ENCODE measurements at regions not wholly inside any gene's neighbourhood (a gene's known extent, or its start where the extent isn't known, plus 50 kb on each side); places are given as distances from the start of the nearest gene placed in this dataset.
"Not testable (repeated sequence)": the region's sequence is repeated elsewhere in the genome, so short reads cannot be mapped to it uniquely, and the experiment has no call there.

GRCh38 chr2:67612576-67613042 lies 215.5 kb downstream of the ETAA1 start:
- DNase-seq: no peak
- no peak overlapping the region for H3K4me3 Mint-ChIP-seq
- H3K4me1 Mint-ChIP-seq: no peaks in the 10 kb centered on the region
- no peaks in the 10 kb centered on the region for H3K9me3 Mint-ChIP-seq
- H3K27me3 Mint-ChIP-seq: peaks cover 4% of the 10 kb centered on the region
- H3K27ac Mint-ChIP-seq: no peak overlapping the region
- H3K36me3 Mint-ChIP-seq: no peaks in the 10 kb centered on the region

- Mint-ChIP-seq H3K27me3 (peaks cover 4% of the 10 kb centered on the region), H3K9me3 (no peaks in the 10 kb centered on the region), H3K36me3 (no peaks in the 10 kb centered on the region), H3K27ac (no peak overlapping the region), H3K4me1 (no peaks in the 10 kb centered on the region), H3K4me3 (no peak overlapping the region)
- no peak for DNase-seq
These were observed 216.1 kb downstream of the ETAA1 start for GRCh38 chr2:67613227-67613626.

GRCh38 chr2:67614454-67614853 lies 217.3 kb downstream of the ETAA1 start:
- H3K36me3 Mint-ChIP-seq: no peaks in the 10 kb centered on the region
- H3K4me3 Mint-ChIP-seq: no peak overlapping the region
- no peak overlapping the region for H3K27ac Mint-ChIP-seq
- H3K4me1 Mint-ChIP-seq: no peaks in the 10 kb centered on the region
- peaks cover 4% of the 10 kb centered on the region for H3K27me3 Mint-ChIP-seq
- no peaks in the 10 kb centered on the region for H3K9me3 Mint-ChIP-seq
- no peak for DNase-seq

- H3K36me3 Mint-ChIP-seq: no peaks in the 10 kb centered on the region
- no peaks in the 10 kb centered on the region for H3K9me3 Mint-ChIP-seq
- no peak overlapping the region for H3K27ac Mint-ChIP-seq
- no peaks in the 10 kb centered on the region for H3K4me1 Mint-ChIP-seq
- DNase-seq: no peak
- H3K27me3 Mint-ChIP-seq: no peaks in the 10 kb centered on the region
- no peak overlapping the region for H3K4me3 Mint-ChIP-seq
These were observed 219.6 kb downstream of the ETAA1 start for GRCh38 chr2:67616749-67617148.

- no peaks in the 10 kb centered on the region for H3K36me3 Mint-ChIP-seq
- no peak for DNase-seq
- H3K9me3 Mint-ChIP-seq: no peaks in the 10 kb centered on the region
- no peaks in the 10 kb centered on the region for H3K4me1 Mint-ChIP-seq
- H3K27me3 Mint-ChIP-seq: no peaks in the 10 kb centered on the region
- no peak overlapping the region for H3K4me3 Mint-ChIP-seq
- H3K27ac Mint-ChIP-seq: no peak overlapping the region
These were observed 222.1 kb downstream of the ETAA1 start for GRCh38 chr2:67619204-67619603.

GRCh38 chr2:67623741-67624140 lies 226.6 kb downstream of the ETAA1 start:
- H3K36me3 Mint-ChIP-seq, H3K4me1 Mint-ChIP-seq, H3K27me3 Mint-ChIP-seq, H3K27ac Mint-ChIP-seq, H3K9me3 Mint-ChIP-seq, DNase-seq, H3K4me3 Mint-ChIP-seq: not testable (repeated sequence)

- no peak for DNase-seq
- Mint-ChIP-seq H3K27ac (no peak overlapping the region), H3K4me3 (no peak overlapping the region), H3K9me3 (no peaks in the 10 kb centered on the region), H3K4me1 (no peaks in the 10 kb centered on the region), H3K36me3 (no peaks in the 10 kb centered on the region), H3K27me3 (no peaks in the 10 kb centered on the region)
These were observed 228.0 kb downstream of the ETAA1 start for GRCh38 chr2:67625178-67625577.

GRCh38 chr2:67625690-67626475 lies 228.8 kb downstream of the ETAA1 start:
- DNase-seq: no peak
- no peaks in the 10 kb centered on the region for H3K4me1 Mint-ChIP-seq
- no peaks in the 10 kb centered on the region for H3K36me3 Mint-ChIP-seq
- peaks cover 3% of the 10 kb centered on the region for H3K27me3 Mint-ChIP-seq
- no peak overlapping the region for H3K27ac Mint-ChIP-seq
- H3K9me3 Mint-ChIP-seq: no peaks in the 10 kb centered on the region
- no peak overlapping the region for H3K4me3 Mint-ChIP-seq

- no peak overlapping the region for H3K27ac Mint-ChIP-seq
- no peaks in the 10 kb centered on the region for H3K4me1 Mint-ChIP-seq
- H3K9me3 Mint-ChIP-seq: no peaks in the 10 kb centered on the region
- H3K36me3 Mint-ChIP-seq: no peaks in the 10 kb centered on the region
- no peak for DNase-seq
- H3K4me3 Mint-ChIP-seq: no peak overlapping the region
- peaks cover 3% of the 10 kb centered on the region for H3K27me3 Mint-ChIP-seq
These were observed 229.5 kb downstream of the ETAA1 start for GRCh38 chr2:67626656-67627055.

GRCh38 chr2:67627456-67628207 lies 230.5 kb downstream of the ETAA1 start:
- Mint-ChIP-seq H3K36me3 (no peaks in the 10 kb centered on the region), H3K4me1 (no peaks in the 10 kb centered on the region)
- no peak for DNase-seq

GRCh38 chr2:67628892-67629291 lies 231.8 kb downstream of the ETAA1 start:
- Mint-ChIP-seq H3K4me1 (no peaks in the 10 kb centered on the region), H3K27me3 (peaks cover 3% of the 10 kb centered on the region), H3K36me3 (no peaks in the 10 kb centered on the region), H3K9me3 (no peaks in the 10 kb centered on the region), H3K27ac (no peak overlapping the region), H3K4me3 (no peak overlapping the region)
- no peak for DNase-seq

More at GRCh38 chr2:67627456-67628207, 230.5 kb downstream of the ETAA1 start:
- H3K9me3 Mint-ChIP-seq: no peaks in the 10 kb centered on the region
- no peak overlapping the region for H3K4me3 Mint-ChIP-seq
- H3K27ac Mint-ChIP-seq: no peak overlapping the region
- H3K27me3 Mint-ChIP-seq: peaks cover 3% of the 10 kb centered on the region

GRCh38 chr2:67631483-67631882 lies 234.3 kb downstream of the ETAA1 start:
- H3K36me3 Mint-ChIP-seq: no peaks in the 10 kb centered on the region
- peaks cover 2% of the 10 kb centered on the region for H3K9me3 Mint-ChIP-seq
- peaks cover 9% of the 10 kb centered on the region for H3K27me3 Mint-ChIP-seq
- no peak overlapping the region for H3K27ac Mint-ChIP-seq
- DNase-seq: no peak
- no peak overlapping the region for H3K4me3 Mint-ChIP-seq
- H3K4me1 Mint-ChIP-seq: no peaks in the 10 kb centered on the region

GRCh38 chr2:67633212-67633856 lies 236.2 kb downstream of the ETAA1 start:
- DNase-seq: no peak
- peaks cover 3% of the 10 kb centered on the region for H3K9me3 Mint-ChIP-seq
- H3K36me3 Mint-ChIP-seq: no peaks in the 10 kb centered on the region
- peaks cover 14% of the 10 kb centered on the region for H3K27me3 Mint-ChIP-seq
- H3K27ac Mint-ChIP-seq: no peak overlapping the region
- no peak overlapping the region for H3K4me3 Mint-ChIP-seq
- no peaks in the 10 kb centered on the region for H3K4me1 Mint-ChIP-seq

- H3K4me1 Mint-ChIP-seq: no peaks in the 10 kb centered on the region
- no peaks in the 10 kb centered on the region for H3K36me3 Mint-ChIP-seq
- H3K27me3 Mint-ChIP-seq: peaks cover 11% of the 10 kb centered on the region
- no peak overlapping the region for H3K27ac Mint-ChIP-seq
- H3K9me3 Mint-ChIP-seq: peaks cover 3% of the 10 kb centered on the region
- H3K4me3 Mint-ChIP-seq: no peak overlapping the region
- no peak for DNase-seq
These were observed 241.0 kb downstream of the ETAA1 start for GRCh38 chr2:67638146-67638545.

- Mint-ChIP-seq H3K4me3 (no peak overlapping the region), H3K9me3 (peaks cover 6% of the 10 kb centered on the region), H3K27ac (no peak overlapping the region), H3K27me3 (peaks cover 5% of the 10 kb centered on the region), H3K4me1 (no peaks in the 10 kb centered on the region), H3K36me3 (no peaks in the 10 kb centered on the region)
- DNase-seq: no peak
These were observed 244.3 kb downstream of the ETAA1 start for GRCh38 chr2:67641312-67642045.

Measured in activated naive CD8-positive, alpha-beta T cell treated with anti-CD3 and anti-CD28 coated beads for 36 hours (primary cell).